HT-29 (cell line): ENCODE measurements at regions not wholly inside any gene's neighbourhood (a gene's known extent, or its start where the extent isn't known, plus 50 kb on each side); places are given as distances from the start of the nearest gene placed in this dataset.

ENCODE experiments used
- DNase-seq: peaks from one replicate; pipeline ENCODE4 v3.0.0-alpha.2; 2015; ENCODE audit warnings: low spot score

DNA sequence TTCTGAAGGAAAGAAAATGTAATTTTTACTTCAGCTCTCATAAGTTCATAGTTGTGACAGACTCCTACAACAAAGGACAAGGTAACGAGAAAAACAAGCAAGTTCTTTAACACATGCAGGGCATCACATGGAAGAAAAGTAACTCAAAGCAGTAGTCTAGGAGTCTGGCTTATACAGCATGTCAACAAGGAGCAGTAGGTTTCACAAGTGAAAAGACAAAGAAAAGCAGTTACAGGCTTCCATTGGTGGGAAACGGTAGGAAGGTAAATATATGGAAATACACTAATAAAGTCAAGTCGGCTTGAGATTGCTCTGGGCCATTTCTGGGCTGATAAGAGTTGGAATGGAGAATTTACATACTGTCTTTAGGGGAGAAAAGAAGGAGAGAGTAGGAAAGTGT is 228.4 kb upstream of the ZFP42 start:
- no peak for DNase-seq

DNA sequence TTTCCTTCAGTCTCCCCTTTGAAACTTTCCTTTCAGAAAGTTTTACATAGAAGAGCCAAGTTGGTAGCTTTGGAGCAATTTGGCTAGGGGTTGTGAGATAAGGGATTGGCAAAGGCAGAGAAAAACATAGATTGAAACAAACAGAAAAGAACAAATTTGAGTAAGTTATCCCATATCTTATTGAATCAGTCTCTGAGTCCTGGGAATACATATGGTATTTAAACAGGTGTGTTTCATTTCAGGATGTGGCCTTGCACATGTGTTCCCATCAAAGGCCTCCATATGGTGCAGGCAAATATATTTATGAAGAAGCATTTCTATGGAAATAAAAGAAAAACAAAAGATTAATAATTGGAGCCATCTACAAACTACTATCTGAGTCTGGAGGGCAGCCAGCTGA is 227.9 kb upstream of the ZFP42 start:
- no peak for DNase-seq

DNA sequence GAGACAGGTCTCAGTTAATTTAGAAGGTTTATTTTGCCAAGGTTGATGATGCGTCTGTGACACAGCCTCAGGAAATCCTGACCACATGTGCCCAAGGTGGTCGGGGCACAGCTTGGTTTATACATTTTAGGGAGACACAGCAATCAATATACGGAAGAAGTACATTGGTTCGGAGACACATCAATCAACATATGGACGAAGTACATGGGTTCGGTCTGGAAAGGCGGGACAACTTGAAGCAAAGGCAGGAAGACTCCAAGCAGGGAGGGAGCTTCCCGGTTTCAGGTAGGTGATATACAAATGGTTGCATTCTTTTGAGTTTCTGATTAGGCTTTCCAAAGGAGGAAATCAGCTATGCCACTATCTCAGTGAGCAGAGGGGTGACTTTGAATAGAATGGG is 225.2 kb upstream of the ZFP42 start:
- no peak for DNase-seq

DNA sequence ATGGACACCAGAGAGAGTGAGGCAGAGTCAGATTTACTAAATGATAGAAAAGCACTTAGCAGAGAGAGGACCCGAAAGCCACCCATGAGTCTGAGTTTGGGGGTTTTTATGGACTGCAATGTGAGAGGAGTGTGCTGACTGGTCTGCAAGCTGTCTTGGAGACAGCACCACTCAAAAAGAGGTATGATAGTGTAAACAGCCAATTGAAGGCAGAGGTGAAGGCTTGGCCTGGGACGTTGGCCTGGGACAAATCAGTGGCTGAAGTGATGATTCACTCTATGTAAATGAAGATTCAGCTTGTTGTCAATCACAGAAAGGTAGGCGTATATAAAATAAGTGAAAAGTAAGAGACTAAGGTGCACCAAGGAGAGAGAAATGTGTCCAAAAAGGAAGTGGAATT is 217.6 kb upstream of the ZFP42 start:
- DNase-seq, result no peak

DNA sequence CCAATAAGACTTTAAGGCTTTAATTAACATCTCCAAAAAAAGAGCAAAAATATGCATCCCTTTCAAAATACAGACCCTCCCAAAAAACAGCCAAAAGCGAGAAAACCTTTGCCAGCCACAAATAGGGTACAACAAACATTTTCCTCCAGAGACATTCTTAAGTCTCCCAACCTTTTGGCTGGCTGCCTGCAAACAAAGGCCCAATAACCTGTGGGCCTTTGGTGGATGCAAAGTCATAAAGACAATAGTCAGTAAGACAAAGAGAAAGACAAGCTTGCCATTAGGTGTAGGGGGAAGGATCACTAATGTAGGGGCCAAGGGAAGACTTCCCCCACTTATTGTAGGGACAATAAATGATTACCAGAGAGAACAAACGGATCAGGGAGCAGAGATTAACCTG is 215.5 kb upstream of the ZFP42 start:
- no peak for DNase-seq

DNA sequence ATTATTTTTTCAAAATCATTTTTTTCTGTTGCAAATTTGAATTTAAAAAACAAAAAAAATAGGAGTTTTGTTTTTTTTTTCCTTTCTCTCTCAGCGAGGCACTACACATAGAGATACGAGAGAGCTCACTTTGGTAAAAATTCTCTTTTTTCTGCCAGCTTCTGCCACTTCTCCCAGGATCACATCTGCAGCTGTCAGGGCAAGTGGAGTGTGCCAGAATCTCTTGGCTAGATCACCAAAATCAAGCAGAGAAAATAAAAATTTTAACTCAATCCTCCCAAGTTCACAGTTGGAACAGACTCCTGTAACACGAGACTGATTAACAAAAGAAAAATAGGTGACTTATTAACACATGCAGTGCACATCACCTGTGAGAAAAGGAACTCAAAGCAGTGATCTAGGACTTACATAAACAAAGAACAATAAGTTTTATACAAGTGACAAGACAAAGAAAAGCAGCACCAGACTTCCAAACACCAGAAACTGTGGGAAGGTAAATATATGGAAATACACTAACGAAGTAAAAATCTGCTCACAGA is 213.2 kb upstream of the ZFP42 start:
- DNase-seq, result no peak

DNA sequence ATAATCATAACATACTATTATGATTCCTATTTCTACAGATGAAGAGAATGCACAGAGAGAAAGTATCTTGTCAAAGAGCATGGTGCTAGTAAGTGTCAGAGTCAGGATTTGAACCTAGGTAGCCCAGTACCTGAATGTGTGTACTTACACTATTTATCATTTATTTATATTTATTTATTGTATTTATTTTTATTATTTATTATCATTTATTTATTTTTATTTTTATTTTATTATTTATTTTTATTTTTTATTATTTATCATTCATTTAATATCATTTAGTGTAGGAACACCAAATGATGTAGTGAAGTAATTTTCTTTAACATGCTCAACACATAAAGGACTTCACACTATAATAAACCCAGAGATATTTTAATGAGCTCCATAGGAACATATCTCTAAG is 209.4 kb upstream of the ZFP42 start:
- no peak for DNase-seq

DNA sequence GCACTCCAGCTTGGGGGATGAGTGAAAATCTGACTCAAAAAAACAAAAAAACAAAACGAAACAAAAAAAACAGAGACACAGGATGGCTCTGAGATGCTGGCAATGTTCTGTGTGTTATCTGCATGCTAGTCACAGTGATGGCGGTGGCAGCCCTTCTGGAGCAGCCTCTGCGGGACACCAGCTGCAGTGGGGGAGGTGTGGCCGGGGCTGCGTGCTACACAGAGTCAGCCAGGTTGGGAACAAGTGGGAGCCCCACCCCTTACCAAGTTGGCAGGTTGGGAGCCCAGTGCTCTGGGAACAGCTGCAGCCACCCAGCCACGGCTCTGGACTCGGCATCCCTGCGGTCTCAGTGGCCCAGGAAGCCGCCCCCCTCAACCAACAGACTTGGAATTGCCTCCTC is 206.5 kb upstream of the ZFP42 start:
- no peak for DNase-seq

DNA sequence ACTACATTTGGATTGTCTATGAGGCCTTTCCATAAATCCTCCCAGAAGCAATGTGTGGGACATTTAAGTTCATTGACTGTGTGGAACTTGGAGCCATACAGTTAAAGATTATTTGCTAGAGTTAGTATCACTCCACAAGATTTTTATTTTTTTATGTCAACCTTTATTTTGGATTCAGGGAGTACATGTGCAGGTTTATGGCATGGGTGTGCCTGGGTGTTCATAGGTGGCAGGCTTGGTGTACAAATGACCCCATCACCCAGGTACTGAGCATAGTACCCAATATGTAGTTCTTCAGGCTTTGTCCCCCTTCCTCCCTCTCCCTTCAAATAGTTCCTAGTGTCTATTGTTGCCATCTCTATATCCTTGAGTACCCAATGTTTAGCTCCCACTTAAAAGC is 199.8 kb upstream of the ZFP42 start:
- DNase-seq, result no peak

DNA sequence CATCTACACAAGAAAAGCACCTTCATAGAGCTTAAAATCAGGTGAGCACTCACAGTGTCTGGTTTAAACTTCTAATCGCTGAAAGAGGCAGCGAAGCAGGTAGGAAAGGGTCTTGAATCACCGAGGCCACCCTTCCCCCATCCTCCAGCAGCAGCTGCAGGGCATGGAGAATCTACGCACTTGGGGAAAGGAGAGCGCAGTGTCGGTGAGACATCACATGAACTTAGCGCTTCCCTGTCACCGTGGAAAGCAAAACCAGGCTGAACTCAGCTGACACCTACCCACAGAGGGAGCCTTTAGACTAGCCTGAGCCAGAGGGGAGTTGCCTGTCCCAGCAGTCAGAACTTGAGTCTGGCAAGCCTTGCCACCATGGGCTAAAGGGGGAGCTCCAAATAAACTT is 197.2 kb upstream of the ZFP42 start:
- no peak for DNase-seq

DNA sequence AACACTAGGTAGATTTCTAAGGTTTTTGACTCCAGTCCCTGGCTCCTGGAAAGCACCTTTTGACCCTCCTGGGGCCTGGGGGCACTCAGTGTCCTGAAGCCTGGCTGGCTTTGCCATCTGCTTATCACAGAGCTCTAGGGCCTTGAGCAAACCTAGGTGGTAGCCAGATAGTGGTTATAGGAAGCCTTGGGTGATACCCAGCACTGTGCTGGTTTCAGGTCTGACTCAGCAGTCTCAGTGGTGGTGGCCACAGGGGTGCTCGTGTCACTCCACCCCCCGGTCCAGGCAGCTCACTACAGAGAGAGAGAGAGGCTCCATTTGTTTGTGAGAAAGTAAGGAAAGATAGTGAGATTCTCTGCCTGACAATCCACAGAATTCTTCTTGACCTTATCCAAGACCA is 195.8 kb upstream of the ZFP42 start:
- DNase-seq, result no peak

DNA sequence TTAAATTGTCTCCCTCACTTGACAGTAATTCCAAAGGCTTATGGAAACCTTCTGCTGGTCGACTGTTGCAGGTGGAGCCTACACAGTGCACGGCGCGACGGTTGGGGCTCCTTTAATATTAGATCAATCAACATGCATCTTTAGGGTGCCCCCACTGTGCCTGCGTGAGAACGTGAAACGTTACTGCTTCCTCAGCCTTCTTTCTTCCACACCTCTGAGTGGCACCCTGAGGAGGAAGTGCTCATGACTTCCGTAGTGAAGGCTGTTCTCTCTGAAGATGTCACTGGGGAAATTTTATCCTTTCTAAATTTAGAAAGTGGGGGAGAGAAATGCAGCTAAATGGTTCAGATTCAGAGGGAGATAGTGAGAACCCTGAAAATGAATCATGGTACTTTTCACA is 184.0 kb upstream of the ZFP42 start:
- DNase-seq, result no peak

DNA sequence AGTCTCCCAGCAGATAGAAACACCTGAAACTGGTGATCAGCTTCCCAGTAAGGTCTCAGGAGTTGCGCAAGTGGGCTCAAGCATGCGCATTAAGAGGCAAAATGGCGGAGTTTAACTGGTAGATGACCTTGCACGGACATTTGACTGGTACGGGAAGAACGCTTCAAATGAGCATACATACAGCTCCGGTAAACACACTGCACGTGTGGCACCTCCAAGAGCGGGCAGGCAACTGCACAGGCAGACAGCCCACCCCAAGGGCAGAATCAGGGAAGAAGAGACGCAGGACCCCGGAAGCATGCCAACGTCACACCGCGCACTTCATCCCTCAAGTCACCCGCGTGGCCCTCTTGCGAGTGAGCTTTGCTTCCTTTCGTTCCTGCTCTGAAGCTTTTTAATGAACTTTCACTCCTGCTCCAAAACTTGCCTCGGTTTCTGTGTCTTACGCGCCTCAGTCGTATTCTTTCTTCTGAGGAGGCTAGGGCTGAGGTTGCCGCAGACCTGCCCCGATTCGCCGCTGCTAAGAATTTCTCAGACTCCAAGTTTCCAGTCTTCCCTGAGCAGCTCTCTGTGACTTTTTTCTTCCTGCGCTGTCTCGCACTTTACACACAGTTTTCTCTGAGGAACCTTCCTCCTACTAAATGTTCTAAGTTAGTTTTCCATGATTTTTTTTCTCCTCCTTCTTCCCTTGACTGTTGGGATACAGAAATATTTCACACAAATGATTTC is 180.7 kb upstream of the ZFP42 start:
- no peak for DNase-seq

DNA sequence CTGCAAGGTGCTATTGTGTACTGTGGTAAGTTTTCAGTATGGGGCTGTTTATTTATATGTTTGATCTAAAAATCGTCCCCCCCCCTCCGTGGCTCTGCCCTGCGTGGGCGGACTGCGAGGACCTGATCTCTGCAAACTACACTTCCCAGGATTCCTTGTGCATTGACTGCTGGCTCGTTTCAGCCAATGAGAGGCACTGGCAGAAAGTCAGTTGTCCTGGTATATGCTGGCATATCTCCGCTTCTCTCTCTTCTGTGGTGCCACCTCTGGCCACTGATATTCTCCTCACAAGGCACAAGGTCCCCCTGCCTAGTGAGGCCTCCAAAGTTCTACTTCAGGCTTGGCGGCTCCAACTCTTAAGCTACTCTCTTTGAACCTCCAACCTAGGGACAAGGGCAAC is 168.8 kb upstream of the ZFP42 start:
- DNase-seq, result peak; percentile 32

DNA sequence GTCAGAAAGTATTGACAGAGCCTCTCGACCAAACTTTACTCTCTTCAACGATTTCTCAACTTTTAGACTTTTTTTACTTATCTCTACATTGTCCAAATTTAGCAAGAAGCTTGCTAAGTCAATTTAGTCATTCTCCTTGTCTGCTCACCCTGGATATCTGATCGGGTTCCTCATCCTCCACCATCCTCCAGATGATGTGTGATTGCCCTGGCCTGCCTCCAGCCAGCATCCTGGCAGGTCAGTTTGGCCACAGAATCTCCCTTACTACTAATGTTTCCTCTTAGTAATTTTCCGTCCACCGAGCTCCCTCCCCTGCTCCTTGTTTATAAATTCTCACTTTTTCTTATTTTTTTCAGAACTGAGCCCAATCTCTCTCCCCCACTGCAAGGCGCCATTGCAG is 167.9 kb upstream of the ZFP42 start:
- no peak for DNase-seq

DNA sequence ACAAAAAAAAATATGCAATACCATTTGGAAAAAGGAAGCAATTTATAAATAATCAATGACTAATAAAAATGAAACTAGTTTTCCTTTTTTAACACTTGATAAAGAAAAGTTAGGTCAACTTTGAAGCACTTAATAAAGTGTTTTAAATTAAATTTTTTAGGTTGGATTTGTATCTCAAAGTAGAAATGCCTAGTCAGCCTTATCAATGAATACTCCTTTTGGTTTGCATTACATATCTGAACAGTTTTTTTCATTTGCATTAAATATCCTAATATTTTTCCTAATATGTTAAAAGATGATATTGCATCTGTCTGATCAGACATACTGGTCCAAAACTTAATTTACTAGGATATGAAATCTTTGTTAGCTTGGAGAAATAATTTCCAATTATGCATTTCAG is 155.8 kb upstream of the ZFP42 start:
- DNase-seq, result no peak

DNA sequence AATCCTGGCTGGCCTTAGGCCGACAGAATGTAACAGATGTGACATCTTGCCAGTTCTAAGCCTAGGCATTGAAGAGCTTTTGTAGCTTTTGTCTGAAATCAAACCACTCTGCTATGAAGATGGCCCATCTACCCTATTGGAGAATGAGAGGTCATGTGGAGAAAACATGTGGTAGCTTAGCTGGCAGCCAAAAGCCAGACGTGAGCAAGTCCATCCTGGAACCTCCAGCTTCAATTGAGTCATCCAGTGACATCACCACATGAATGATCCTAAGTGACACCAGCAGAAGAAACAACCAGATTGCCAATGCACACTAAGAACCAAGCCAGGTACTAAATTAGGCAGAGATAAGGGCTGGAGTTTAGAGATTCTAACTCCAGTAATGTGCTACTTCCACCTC is 154.8 kb upstream of the ZFP42 start:
- DNase-seq, result no peak

DNA sequence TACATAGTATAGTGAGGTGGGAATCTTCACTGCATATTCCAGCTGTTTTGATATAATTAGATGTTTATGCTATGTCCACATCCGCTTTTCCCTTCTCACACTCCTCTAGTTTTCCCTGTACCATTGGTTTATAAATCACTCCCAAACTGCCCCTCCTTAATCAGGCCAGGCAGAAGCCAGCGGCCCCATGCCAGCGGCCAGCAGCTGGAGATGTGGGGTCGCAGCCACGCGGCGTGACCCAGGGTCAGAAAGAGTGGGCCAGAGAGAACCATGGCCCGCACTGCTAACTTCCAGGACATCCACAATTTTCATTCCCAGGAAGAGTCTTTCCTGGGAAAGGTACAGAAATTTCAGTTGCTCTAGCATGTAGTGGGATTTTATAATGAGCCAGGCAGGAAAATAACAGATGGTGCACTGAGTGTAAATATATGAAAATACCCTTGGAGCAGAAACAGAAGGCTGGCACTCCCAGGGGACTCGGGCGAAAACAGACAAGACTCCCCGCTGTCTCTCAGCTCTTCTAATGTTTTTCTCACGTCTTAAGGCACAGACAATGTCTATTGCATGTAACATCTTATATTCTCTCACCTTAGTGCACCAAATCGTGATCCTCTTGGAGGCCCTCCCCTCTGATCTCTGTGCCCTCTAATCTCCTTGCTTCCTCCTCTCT is 145.9 kb upstream of the ZFP42 start:
- no peak for DNase-seq

DNA sequence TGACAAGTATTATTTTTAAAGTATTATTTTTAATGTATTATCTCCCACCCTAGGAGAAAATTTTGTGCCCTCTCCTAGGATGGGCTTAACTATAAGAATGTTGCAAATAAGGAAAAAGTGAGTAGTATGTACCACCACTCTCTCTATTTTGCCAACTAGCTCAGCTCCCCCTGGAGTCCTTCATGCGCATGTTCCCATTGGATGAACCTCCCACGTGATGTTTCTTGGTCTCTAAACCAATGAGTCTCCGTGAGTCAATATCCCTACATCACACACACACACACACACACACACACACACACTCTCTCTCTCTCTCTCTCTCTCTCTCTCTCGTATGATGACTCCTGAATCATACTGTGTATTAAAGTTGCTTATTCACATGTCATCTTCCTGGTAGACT is 129.7 kb upstream of the ZFP42 start:
- peak; percentile 8 for DNase-seq

DNA sequence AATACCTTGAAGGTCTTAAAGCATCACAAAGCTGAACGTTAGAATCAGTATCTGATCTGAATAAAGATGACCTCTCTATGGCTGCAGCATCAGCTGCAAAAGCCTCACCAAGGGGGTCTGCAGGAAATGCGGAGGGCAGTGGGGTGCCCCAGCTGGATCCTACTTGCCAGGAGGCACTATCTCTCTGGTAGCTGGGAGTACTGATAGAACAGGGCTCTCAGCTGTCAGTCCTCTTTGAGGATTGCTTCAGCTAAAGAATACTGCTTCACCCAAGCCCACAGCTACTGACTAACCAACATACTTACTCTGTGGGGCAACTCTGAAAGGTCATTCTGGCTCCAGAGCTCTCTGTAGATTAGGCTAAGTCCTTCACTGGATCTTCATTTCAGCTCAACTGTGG is 112.5 kb upstream of the ZFP42 start:
- DNase-seq, result no peak

DNA sequence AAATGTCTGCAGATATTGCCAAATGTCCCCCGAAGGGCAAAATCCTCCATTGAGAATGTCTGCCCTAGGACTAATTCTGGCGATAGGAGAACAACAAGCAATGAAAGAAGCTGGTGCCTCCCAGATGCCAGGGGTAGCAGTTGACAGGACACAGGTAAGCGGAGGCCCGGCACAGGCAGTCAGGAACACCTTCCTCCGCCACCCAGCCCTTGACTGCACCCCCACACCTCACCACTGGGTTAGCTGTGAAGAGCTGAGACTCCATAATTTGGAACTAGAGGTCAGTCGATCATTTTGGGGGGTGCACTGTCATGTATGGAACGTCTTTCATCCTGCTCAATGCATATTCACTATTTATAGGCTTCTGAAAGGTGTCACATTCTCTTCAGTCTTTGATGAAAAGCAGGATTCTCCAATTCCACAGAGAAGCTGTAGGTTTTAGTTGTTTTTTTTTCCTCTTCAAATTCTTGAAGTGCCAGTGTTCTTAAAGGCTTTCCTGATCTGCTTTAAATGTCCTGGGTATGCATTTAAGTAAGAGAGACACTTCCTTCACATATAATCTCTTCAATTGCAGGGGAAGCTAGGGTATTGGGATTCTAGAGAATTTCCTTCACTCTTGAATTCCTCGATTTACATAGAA is 111.6 kb upstream of the ZFP42 start:
- no peak for DNase-seq

DNA sequence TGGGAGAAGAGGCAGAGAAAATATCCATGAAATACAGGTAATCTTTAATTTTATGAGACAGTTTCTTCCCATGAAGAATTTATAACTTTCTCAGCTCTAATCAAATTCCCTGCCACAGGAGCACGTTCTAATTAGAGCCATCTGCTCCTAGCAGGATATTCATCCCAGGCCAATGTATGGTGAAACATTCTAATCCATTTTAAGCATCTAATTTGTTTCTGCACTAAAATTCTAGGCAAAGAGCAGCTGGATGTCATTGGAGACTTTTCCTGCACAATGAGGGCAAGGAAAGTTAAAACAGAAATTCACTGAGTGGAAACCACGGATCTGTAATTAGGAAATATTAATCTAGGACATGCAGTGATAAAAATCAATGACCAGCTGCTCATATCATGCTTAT is 107.7 kb upstream of the ZFP42 start:
- no peak for DNase-seq

DNA sequence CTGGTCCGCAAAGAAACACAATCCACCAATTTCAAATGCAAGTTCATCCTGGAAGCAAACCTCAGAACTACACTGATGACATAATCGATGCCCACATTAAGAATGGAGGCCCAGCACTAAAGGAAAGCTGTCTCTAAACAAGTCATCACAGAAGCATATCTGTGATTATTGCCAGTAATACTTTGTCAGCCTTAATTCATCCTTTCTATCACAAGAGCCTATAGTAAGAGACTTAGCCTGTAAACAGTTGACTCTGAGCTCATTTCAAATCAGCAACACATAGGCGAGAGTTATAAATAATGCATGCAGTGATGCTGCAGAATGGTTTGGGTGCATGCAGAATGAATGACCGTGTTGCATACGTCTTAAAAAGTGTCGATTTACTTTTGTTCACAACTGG is 105.9 kb upstream of the ZFP42 start:
- DNase-seq, result no peak
